HG03066 (cell line): ENCODE measurements at regions not wholly inside any gene's neighbourhood (a gene's known extent, or its start where the extent isn't known, plus 50 kb on each side); places are given as distances from the start of the nearest gene placed in this dataset.

ENCODE experiments used
- ATAC-seq: cut with Tn5 transposase; IDR thresholded peaks from one replicate; pipeline ENCODE4 v1.9.1; 2021; ENCODE audit warnings: low read depth; ENCODE audit not compliant: unreplicated experiment

DNA sequence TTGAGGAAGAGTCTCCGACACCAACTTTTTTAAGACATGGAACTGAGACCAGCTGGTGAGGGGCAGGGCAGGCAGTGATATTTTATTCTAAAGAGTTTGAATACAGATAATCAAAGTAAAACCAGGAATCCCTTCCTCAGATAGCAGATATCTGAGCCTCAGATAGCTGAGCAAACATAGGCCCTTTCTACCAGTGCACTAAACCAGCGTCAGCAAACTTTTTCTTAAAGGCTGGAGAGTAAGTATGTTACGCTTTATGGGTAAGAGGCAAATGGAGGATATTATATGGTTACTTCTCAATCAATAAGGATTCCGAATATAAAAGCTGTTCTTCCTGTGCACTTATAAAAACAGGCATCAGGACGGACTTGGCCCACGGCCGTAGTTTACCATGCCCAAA lies 73.9 kb downstream of the WNT5A start:
- ATAC-seq: no peak

DNA sequence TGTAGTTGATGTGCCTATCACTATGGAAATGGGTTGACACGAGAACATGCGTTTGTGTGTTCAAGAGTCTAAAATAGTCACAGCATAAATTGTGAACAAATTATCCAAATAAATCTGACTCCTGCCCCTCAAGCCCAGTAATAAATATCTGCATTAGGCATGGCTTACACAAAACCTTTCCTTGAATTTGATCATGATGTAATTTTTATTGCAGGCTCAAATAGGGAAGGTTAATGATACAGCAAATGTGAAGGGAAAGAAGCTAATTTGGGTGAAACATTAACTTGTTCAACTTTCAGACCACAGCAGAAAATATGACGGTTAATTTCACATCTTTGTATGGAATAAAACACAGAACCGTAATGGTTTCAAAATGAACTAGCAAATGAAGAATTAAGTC lies 74.6 kb downstream of the WNT5A start:
- no peak for ATAC-seq

GRCh38 chr3:55409806-55410205 lies 77.3 kb downstream of the WNT5A start:
- ATAC-seq: no peak

DNA sequence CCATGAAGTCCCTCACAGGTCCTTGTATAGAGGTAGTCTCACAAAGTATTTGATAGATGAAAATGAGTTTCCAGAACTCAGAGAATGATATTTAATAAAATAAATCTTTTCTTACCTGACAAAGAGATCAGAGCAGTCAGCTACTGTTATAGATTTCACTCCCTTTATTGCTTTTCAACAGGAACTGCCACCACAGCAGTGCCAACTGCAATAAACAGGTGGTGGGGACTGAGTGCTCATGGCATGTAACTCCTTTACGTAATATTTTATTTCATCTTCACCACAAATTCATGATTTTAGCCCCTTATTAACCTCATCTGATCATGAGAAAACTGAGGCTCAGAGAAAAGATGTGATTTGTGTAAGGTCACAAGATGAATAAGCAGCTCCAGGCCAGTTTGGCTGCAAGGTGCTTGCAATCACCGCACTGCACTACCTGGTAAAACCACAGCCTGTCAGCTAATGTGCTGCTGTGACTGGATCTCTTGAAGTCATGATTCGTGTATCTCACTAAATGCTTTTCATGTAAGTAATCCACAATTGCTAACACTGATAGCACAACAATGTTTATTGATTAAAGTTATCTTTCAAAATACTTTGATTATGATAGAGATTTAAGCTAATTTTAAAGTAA lies 78.8 kb downstream of the WNT5A start:
- no peak for ATAC-seq

GRCh38 chr3:55407426-55407820 lies 79.7 kb downstream of the WNT5A start:
- ATAC-seq: no peak

GRCh38 chr3:55406696-55407425 lies 80.2 kb downstream of the WNT5A start:
- no peak for ATAC-seq

GRCh38 chr3:55405436-55405835 lies 81.7 kb downstream of the WNT5A start:
- no peak for ATAC-seq

- ATAC-seq: no peak
These were observed 84.1 kb downstream of the WNT5A start for GRCh38 chr3:55402886-55403609.

GRCh38 chr3:55380561-55380960 lies 106.5 kb downstream of the WNT5A start:
- ATAC-seq: no peak

DNA sequence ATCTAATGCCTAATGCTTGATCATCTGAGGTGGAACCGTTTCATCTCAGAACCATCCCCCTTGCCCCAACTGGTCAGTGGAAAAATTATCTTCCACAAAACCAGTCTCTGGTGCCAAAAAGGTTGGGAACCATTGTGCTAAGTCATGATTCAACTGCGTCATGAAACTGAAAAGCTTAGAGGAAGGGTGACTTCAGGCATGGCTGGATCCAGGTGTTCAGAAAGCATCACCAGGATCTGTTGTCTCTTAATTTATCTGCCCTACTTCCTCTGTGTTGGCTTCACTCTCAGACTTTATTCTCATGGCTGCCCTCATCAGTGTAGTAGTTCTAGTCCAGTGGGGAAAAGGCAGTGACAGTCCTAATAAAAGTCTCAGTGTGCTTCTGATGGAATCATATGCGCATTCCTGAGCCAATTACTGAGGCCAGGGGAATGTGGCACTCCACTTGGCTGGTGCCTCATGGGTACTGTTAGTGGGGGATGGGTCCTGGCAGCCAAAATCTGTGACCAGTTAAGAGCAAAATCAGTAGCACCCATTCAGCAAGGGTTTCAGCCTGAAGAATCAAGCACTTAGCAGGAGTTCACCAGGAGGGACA lies 110.3 kb downstream of the WNT5A start:
- ATAC-seq: no peak

DNA sequence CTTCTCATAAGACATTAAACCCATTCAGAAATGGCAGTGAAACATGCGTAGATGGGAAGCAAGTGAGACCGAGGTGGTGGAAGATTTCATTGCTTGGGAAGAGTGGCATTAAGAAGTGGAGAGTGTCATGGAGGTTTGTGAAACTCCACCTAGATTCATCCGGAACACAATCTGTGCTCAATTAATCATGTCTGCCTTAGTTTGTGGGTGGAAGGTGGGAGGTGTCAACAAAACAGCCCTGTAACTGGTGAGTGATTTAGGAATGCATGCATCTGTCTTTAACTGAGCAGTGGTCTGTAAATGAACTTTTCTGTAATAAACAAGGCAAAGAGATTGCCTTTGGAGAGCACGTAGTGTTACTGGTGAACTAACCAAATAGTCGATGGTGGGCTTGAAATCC lies 113.7 kb downstream of the WNT5A start:
- no peak for ATAC-seq

DNA sequence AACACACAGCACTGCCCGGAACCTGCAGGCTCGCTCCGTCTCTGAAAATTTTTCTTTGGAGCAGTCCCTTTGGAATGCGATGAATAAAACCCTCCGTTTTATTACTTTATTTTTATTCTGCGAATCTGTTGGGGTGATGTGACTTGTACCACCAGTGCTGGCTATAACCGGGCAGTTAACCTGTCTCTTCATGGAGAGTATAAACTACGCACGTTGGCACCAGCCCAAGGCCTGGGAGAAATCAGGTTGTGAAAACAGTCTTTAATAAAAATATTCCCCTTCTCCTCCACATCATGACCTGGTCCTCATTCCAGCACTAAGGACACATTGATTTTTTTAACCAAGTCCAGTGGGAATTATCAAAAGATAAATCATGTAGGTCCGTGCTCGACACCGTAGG lies 116.8 kb downstream of the WNT5A start:
- no peak for ATAC-seq

- ATAC-seq: no peak
These were observed 117.8 kb downstream of the WNT5A start for GRCh38 chr3:55369141-55369847.

- no peak for ATAC-seq
These were observed 118.7 kb downstream of the WNT5A start for GRCh38 chr3:55368366-55368765.

- ATAC-seq: no peak
These were observed 119.7 kb downstream of the WNT5A start for GRCh38 chr3:55367384-55367783.

- ATAC-seq: no peak
These were observed 122.7 kb downstream of the WNT5A start for GRCh38 chr3:55364421-55364820.

- ATAC-seq: no peak
These were observed 124.7 kb downstream of the WNT5A start for GRCh38 chr3:55362210-55362960.

DNA sequence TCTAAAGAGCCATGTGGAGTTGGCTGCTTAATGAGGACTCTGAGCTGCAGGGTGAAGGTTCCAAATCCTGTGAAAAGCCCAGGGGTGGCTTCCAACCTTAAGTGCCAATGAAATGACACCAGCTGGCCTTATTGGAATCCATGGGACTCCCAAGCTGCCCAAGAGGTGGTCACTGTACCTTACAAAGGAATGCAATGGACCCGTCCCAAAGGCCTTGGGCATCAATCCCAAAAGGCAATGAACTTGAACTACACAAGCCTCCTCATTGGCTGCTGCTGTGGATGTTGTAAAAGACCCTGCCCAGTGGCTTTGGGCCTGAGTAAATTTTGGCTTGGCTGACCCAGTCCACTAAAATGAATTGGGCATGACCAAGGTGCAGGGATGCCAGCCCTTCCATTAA lies 129.3 kb downstream of the WNT5A start:
- ATAC-seq: no peak

GRCh38 chr3:55352668-55353067 lies 134.4 kb downstream of the WNT5A start:
- ATAC-seq: no peak

DNA sequence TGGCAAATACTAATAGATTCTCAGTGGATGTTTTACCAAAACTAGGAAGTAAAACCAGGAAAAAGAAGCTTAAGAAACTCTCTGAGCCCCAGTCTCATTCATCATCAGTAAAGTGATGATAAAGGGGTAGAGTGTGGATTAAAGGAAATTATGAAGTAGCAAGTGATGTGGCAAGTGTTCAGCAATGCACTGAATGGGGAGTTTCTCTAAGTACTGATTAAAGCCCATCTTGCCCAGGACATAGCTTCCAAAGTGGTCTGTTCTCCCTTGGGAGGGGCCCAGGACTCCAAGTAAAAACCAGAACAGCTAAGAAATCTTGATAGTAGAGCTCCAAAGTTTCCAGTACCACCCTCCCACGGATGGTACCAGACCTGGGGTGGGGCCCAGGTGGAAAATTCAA lies 137.3 kb downstream of the WNT5A start:
- no peak for ATAC-seq
